Fibroblast of villous mesenchyme (primary cell): ENCODE measurements at regions not wholly inside any gene's neighbourhood (a gene's known extent, or its start where the extent isn't known, plus 50 kb on each side); places are given as distances from the start of the nearest gene placed in this dataset.

Experiments used
- DNase-seq: peaks from one replicate; pipeline ENCODE4 v3.0.0-alpha.2; 2010; ENCODE audit warnings: low read depth
- H3K4me3 ChIP-seq: 2 replicates; pipeline ENCODE4 v1.5.1; 2011; ENCODE audit warnings: low read depth, mild to moderate bottlenecking, low read length
- CTCF ChIP-seq: IDR thresholded peaks from 2 replicates; pipeline ENCODE4 v1.5.1; 2012; ENCODE audit warnings: low read depth, mild to moderate bottlenecking, low read length; ENCODE audit not compliant: insufficient read depth

GRCh38 chr4:130192787-130193186 lies 1096.8 kb downstream of the C4orf33 start:
- no peak for DNase-seq
- TF ChIP-seq CTCF, result no peak
- H3K4me3 ChIP-seq, result no peak overlapping the region

DNA sequence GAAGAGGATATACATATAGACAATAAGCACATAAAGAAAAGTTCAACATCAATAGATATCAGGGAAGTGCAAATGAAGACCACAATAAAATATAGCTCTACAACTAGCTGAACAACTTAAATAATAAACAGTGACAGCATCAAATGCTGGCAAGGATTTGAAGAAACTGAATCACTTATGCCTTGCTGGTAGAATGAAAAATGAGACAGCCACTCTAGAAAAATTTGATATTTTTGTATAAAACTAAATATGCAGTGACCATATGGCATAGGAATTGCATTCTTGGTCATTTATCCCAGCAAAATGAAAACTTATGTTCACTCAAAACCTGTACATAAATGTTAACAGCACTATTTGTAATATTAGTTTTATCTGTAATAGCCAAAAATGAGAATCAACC lies 1102.0 kb downstream of the C4orf33 start:
- TF ChIP-seq CTCF, result no peak
- no peak for DNase-seq

GRCh38 chr4:130203571-130203970 lies 1107.6 kb downstream of the C4orf33 start:
- H3K4me3 ChIP-seq, result no peak overlapping the region
- no peak for TF ChIP-seq CTCF
- DNase-seq, result no peak

More for the DNA sequence above, 1102.0 kb downstream of the C4orf33 start:
- no peak overlapping the region for H3K4me3 ChIP-seq

DNA sequence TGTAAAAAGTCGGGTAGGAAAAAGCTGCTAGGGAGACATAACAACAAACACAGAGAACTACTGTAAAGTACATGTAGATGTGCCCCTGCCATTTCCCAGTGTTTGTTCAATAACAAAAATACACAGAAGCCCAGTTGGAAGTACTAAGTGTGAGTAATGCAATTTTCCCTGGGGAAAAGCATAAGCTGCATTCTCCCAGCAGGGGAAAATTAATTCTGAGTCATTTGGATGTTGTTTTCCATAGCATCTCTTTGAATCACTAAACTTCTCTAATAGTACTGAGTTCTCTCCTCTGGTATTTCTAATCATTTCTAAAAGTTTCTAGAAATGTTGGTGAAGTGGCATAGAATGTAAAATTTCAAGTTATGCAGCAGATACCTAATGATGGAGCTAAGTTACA lies 1114.9 kb downstream of the C4orf33 start:
- no peak for TF ChIP-seq CTCF
- DNase-seq, result peak; percentile 31
- no peak overlapping the region for H3K4me3 ChIP-seq

- TF ChIP-seq CTCF, result no peak
- no peak for DNase-seq
- H3K4me3 ChIP-seq, result no peak overlapping the region
Observed at GRCh38 chr4:130214268-130214667, 1118.3 kb downstream of the C4orf33 start.

- DNase-seq, result no peak
- no peak for TF ChIP-seq CTCF
- no peak overlapping the region for H3K4me3 ChIP-seq
Observed at GRCh38 chr4:130233377-130234047, 1137.6 kb downstream of the C4orf33 start.

- DNase-seq, result no peak
- no peak for TF ChIP-seq CTCF
- no peak overlapping the region for H3K4me3 ChIP-seq
Observed at GRCh38 chr4:130238121-130238520, 1142.2 kb downstream of the C4orf33 start.
